Erythroblast (primary cell): ENCODE measurements at regions not wholly inside any gene's neighbourhood (a gene's known extent, or its start where the extent isn't known, plus 50 kb on each side); places are given as distances from the start of the nearest gene placed in this dataset.

ENCODE experiments used
- GATA1 ChIP-seq: IDR thresholded peaks from 2 replicates; pipeline ENCODE4 v1.6.1; 2011; ENCODE audit warnings: low read depth, mild to moderate bottlenecking, control low read depth, low read length, moderate library complexity
- POLR2A ChIP-seq: IDR thresholded peaks from 2 replicates; pipeline ENCODE4 v1.6.1; 2011; ENCODE audit warnings: mild to moderate bottlenecking, low read length

DNA sequence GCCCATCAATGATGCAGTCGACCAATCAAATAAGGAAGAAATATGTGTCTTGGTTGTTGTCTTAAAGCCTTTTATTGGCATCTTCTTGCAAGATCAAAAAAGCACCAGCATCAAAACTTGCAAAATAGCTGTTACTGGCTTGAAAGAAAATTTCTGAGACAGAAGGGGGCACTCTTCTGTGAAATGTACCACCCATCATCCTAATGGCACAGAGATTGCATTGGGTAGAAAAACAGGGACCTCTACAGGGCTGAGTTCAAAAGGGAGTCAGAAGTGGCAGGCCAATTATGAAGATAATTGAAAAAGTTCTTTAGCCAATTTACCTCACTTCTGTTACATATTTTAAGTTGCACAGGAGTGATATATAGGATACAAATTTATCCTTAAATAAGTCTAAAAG, 122.3 kb upstream of the GPR149 start:
- TF ChIP-seq POLR2A (no peak), GATA1 (no peak)
